ENCODE measurements at regions not wholly inside any gene's neighbourhood (a gene's known extent, or its start where the extent isn't known, plus 50 kb on each side); places are given as distances from the start of the nearest gene placed in this dataset.

DNA sequence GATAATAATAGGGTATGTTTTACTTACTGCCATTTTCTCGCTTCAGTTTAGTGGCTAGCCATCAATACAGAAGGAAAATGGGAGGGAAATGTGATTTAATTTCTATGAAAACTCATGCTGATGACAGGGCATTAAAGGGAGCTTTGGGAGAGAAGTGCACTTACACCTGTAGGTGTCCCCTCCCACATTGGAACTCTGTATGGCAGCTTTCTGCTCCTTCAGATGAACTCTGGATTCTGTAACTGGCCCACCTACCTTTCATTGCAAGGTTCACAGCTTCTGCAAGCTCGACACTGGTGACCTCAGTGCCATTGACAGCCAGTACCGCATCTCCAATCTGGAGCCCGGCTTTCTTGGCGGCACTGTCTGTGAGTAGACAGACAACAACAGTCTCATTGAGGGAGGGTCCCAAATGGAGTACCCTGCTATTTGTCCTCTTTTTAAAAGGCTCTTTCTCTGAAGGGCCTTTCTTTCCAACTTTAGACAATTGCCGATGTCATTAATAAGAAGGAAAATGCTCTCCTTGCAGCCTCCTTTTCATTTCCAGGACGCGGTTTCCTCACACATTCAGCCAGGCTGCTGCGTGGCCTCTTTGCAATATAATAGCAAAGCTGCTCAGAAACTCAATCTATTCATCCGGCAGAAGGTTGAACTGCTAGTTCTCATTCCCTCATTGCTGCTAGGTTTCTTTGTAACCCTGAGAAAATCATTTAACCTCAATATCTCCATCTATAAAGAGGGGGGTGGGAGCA lies 63.6 kb downstream of the NUDT12 start:
- TF ChIP-seq CTCF (IDR thresholded peaks at IDR 0.05; ENCODE audit: control insufficient read depth, extremely low read depth, insufficient read depth), result no peak
- no peak for DNase-seq (ENCODE audit: low read depth)
- no peak overlapping the region for H3K4me3 ChIP-seq (ENCODE audit: low read depth, low read length)

- TF ChIP-seq CTCF (IDR thresholded peaks at IDR 0.05; ENCODE audit: control insufficient read depth, extremely low read depth, insufficient read depth), result no peak
- H3K4me3 ChIP-seq (ENCODE audit: low read depth, low read length), result no peak overlapping the region
- no peak for DNase-seq (ENCODE audit: low read depth)
Measured at GRCh38 chr5:103498211-103498610, 64.4 kb downstream of the NUDT12 start.

DNA sequence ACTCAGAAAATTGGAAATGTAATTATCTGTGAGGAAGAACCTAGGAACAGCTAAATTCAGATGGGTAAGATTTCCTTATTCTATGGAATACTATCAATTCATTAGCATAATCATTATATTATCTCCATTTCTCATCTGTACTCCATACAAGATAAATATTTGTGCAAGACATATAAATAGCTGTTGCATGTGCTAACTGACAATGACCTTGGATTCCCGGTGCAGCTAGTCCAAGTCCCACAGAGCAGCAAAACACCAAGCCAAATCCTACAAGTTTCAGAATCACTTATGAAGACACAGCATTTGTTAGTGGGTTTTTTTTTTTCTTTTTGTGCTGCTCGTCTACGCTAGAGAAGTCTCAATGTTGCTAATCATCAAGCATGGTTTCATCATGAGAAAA lies 64.8 kb downstream of the NUDT12 start:
- H3K4me3 ChIP-seq (ENCODE audit: low read depth, low read length), result no peak overlapping the region

GRCh38 chr5:103490030-103490739 lies 72.4 kb downstream of the NUDT12 start:
- TF ChIP-seq CTCF (IDR thresholded peaks at IDR 0.05; ENCODE audit: control insufficient read depth, extremely low read depth, insufficient read depth), result no peak
- H3K4me3 ChIP-seq (ENCODE audit: low read depth, low read length), result no peak overlapping the region
- DNase-seq (ENCODE audit: low read depth), result no peak

More for the DNA sequence above, 64.8 kb downstream of the NUDT12 start:
- TF ChIP-seq CTCF (IDR thresholded peaks at IDR 0.05; ENCODE audit: control insufficient read depth, extremely low read depth, insufficient read depth), result no peak
- DNase-seq (ENCODE audit: low read depth), result peak; percentile 56

DNA sequence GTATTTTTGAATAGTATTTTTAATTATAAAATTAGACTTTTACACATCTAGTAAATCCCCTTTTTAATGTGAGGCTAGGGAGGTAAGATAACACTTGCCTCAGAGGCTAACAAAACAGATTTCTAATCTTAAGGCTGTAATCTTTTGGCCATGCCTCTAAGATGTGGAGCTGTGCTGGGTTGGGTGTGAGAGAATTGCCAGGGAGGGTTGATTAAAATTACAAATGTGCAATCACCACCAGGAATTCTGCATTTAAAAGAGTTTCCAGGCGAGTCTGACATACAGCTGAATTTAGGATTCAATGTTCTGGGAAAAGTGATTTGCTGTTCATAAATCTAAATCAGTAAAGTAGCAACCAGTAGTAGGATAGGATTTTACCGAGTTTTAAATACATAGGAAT lies 73.3 kb downstream of the NUDT12 start:
- no peak for DNase-seq (ENCODE audit: low read depth)
- H3K4me3 ChIP-seq (ENCODE audit: low read depth, low read length), result no peak overlapping the region
- no peak for TF ChIP-seq CTCF (IDR thresholded peaks at IDR 0.05; ENCODE audit: control insufficient read depth, extremely low read depth, insufficient read depth)

DNA sequence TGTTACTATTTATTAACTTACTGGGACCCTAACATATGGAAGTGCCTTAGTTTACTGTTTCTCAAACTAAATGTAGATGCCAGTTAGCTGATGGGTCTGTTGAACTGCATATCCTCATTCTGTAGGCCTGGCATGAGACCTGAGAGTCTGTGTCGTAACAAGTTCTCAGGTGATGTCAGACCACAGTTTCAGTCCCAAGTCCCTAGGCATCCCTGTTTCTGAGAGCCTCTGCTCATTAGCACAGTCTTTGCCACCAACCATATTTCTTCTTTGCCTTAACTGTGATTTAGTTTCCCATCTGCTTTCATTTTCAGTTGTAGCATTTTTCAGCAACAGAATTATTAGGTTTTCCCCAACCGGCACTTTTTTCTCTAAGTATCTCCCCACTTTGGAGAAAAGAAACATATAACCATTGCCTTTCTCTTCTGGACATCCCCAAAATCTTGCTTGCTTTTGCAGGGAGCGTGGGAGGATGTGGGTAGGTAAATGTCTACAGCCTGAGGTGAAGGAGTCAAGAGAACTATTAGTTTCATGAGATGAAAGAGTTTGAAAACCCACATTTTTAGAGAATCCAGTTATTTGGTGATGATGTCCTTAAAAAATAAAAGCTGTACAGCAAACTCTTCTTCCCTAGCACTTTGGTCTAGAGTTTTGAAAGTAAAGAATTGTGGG lies 74.6 kb downstream of the NUDT12 start:
- TF ChIP-seq CTCF (IDR thresholded peaks at IDR 0.05; ENCODE audit: control insufficient read depth, extremely low read depth, insufficient read depth), result no peak
- no peak for DNase-seq (ENCODE audit: low read depth)
- H3K4me3 ChIP-seq (ENCODE audit: low read depth, low read length), result no peak overlapping the region

All from LNCaP clone FGC (cell line).